GM23248 (cell line): ENCODE measurements at regions not wholly inside any gene's neighbourhood (a gene's known extent, or its start where the extent isn't known, plus 50 kb on each side); places are given as distances from the start of the nearest gene placed in this dataset.

Source experiments
- DNase-seq: peaks from one replicate; pipeline ENCODE4 v3.0.0-alpha.2; 2015
- H2AFZ ChIP-seq: fragments of 200-600 bp; sonication (generic); 2 replicates; pipeline ENCODE4 v1.6.1; 2016; ENCODE audit warnings: antibody characterized with exemption
- H3F3A ChIP-seq: fragments of 200-600 bp; sonication (generic); 2 replicates; pipeline ENCODE4 v1.6.1; 2016; ENCODE audit warnings: mild to moderate bottlenecking, antibody characterized with exemption, mixed run types; ENCODE audit not compliant: insufficient read depth
- H3K27ac ChIP-seq: fragments of 200-600 bp; sonication (generic); 2 replicates; pipeline ENCODE4 v1.5.1; 2016; ENCODE audit warnings: mild to moderate bottlenecking
- H3K27me3 ChIP-seq: fragments of 200-600 bp; sonication (generic); replicated peaks from 2 replicates; pipeline ENCODE4 v1.6.1; 2016; ENCODE audit warnings: mild to moderate bottlenecking; ENCODE audit not compliant: insufficient read depth
- H3K36me3 ChIP-seq: fragments of 200-600 bp; sonication (generic); 2 replicates; pipeline ENCODE4 v1.6.1; 2016; ENCODE audit warnings: low read depth, mild to moderate bottlenecking
- H3K4me1 ChIP-seq: fragments of 200-600 bp; sonication (generic); 2 replicates; pipeline ENCODE4 v1.6.1; 2016; ENCODE audit warnings: mild to moderate bottlenecking; ENCODE audit not compliant: insufficient read depth
- H3K4me2 ChIP-seq: fragments of 200-600 bp; sonication (generic); one replicate; pipeline ENCODE4 v1.6.1; 2016; ENCODE audit warnings: mild to moderate bottlenecking; ENCODE audit not compliant: unreplicated experiment
- H3K4me3 ChIP-seq: fragments of 200-600 bp; sonication (generic); 2 replicates; pipeline ENCODE4 v1.5.1; 2016; ENCODE audit warnings: mild to moderate bottlenecking
- H3K79me2 ChIP-seq: fragments of 200-600 bp; sonication (generic); 2 replicates; pipeline ENCODE4 v1.6.1; 2016; ENCODE audit warnings: mild to moderate bottlenecking; ENCODE audit not compliant: insufficient read depth
- H3K9ac ChIP-seq: fragments of 200-600 bp; sonication (generic); 2 replicates; pipeline ENCODE4 v1.6.1; 2016; ENCODE audit warnings: mild to moderate bottlenecking
- H3K9me2 ChIP-seq: fragments of 200-600 bp; sonication (generic); 2 replicates; pipeline ENCODE4 v1.6.1; 2016; ENCODE audit warnings: mixed run types, mild to moderate bottlenecking, moderate library complexity; ENCODE audit not compliant: insufficient read depth
- H3K9me3 ChIP-seq: fragments of 200-600 bp; sonication (generic); one replicate; pipeline ENCODE4 v1.6.1; 2017; ENCODE audit warnings: low read depth
- H4K20me1 ChIP-seq: fragments of 200-600 bp; sonication (generic); 2 replicates; pipeline ENCODE4 v1.6.0; 2016; ENCODE audit not compliant: insufficient read depth
- EZH2 ChIP-seq: fragments of 200-600 bp; sonication (generic); IDR thresholded peaks from 2 replicates; pipeline ENCODE4 v1.6.1; 2018; ENCODE audit warnings: antibody characterized with exemption, mild to moderate bottlenecking; ENCODE audit not compliant: insufficient read depth, poor library complexity, severe bottlenecking
- EZH2phosphoT487 ChIP-seq: fragments of 200-600 bp; sonication (generic); IDR thresholded peaks from 2 replicates; pipeline ENCODE4 v1.6.1; 2018; ENCODE audit warnings: antibody characterized with exemption, moderate library complexity, mild to moderate bottlenecking, low read depth; ENCODE audit not compliant: insufficient read depth
- WGBS, 2 experiments: methylation state at CpG; one replicate each; pipeline ENCODE4 v1.1.6; 2015 to 2017; ENCODE audit warnings: low lambda C conversion rate in 2 of 2, low coverage in 1 of 2; ENCODE audit errors: missing lambda C conversion rate in 2 of 2; 5-methylcytosine and 5-hydroxymethylcytosine counted together
- in situ Hi-C: fragments of 300-500 bp; cut with MboI; formaldehyde crosslinking; loops from 2 replicates; pipeline ENCODE4 v1.15.0; 2020

GRCh38 chr10:29102636-29103035, 186.2 kb upstream of the LYZL1 start:
- TF ChIP-seq EZH2 (no peak), EZH2phosphoT487 (no peak)
- in situ Hi-C loops: no loop called here
- Histone ChIP-seq H2AFZ (no peak overlapping the region), H3K9ac (no peak overlapping the region), H3K79me2 (no peaks in the 10 kb centered on the region), H4K20me1 (no peaks in the 10 kb centered on the region), H3K27me3 (peaks cover 4% of the 10 kb centered on the region), H3K4me1 (peaks cover 7% of the 10 kb centered on the region), H3K4me3 (no peak overlapping the region), H3K36me3 (no peaks in the 10 kb centered on the region), H3F3A (no peaks in the 10 kb centered on the region), H3K9me3 (no peaks in the 10 kb centered on the region), H3K27ac (no peak overlapping the region), H3K9me2 (no peaks in the 10 kb centered on the region), H3K4me2 (no peak overlapping the region)
- 6 to 7% methylated on average over 3 of the region's 3 CpGs for WGBS, 2 experiments
- no peak for DNase-seq

GRCh38 chr10:29104661-29105399, 184.0 kb upstream of the LYZL1 start:
- H3F3A ChIP-seq: no peaks in the 10 kb centered on the region

GRCh38 chr10:29105516-29106215, 183.2 kb upstream of the LYZL1 start:
- H2AFZ ChIP-seq: no peak overlapping the region
- 28 to 32% methylated on average over 4 of the region's 4 CpGs for WGBS, 2 experiments
- no peak overlapping the region for H3K9ac ChIP-seq
- H3K9me2 ChIP-seq: no peaks in the 10 kb centered on the region
- no peaks in the 10 kb centered on the region for H3F3A ChIP-seq
- H3K4me3 ChIP-seq: no peak overlapping the region
- H3K9me3 ChIP-seq: no peaks in the 10 kb centered on the region
- H3K4me2 ChIP-seq: no peak overlapping the region
- H3K79me2 ChIP-seq: no peaks in the 10 kb centered on the region
- H3K27me3 ChIP-seq: peaks cover 8% of the 10 kb centered on the region
- in situ Hi-C loops: no loop called here
- H4K20me1 ChIP-seq: no peaks in the 10 kb centered on the region
- no peak for TF ChIP-seq EZH2
- TF ChIP-seq EZH2phosphoT487: no peak
- no peaks in the 10 kb centered on the region for H3K36me3 ChIP-seq
- no peak overlapping the region for H3K27ac ChIP-seq
- H3K4me1 ChIP-seq: peaks cover 7% of the 10 kb centered on the region
- DNase-seq: peak; percentile 17

More at GRCh38 chr10:29104661-29105399, 184.0 kb upstream of the LYZL1 start:
- Histone ChIP-seq H3K79me2 (no peaks in the 10 kb centered on the region), H3K9ac (no peak overlapping the region), H3K9me3 (no peaks in the 10 kb centered on the region), H3K4me1 (peaks cover 7% of the 10 kb centered on the region), H3K27me3 (peaks cover 7% of the 10 kb centered on the region), H2AFZ (no peak overlapping the region), H3K4me2 (no peak overlapping the region), H4K20me1 (no peaks in the 10 kb centered on the region), H3K36me3 (no peaks in the 10 kb centered on the region), H3K9me2 (no peaks in the 10 kb centered on the region), H3K4me3 (no peak overlapping the region), H3K27ac (no peak overlapping the region)
- in situ Hi-C loops: no loop called here
- WGBS, 2 experiments: 28 to 32% methylated on average over 7 of the region's 7 CpGs
- TF ChIP-seq EZH2phosphoT487: no peak
- TF ChIP-seq EZH2: no peak
- no peak for DNase-seq

GRCh38 chr10:29106287-29106686, 182.6 kb upstream of the LYZL1 start:
- in situ Hi-C loops: no loop called here
- H3K36me3 ChIP-seq: no peaks in the 10 kb centered on the region
- H3K4me3 ChIP-seq: no peak overlapping the region
- no peaks in the 10 kb centered on the region for H3K9me3 ChIP-seq
- H4K20me1 ChIP-seq: no peaks in the 10 kb centered on the region
- no peak overlapping the region for H3K4me2 ChIP-seq
- H3K27ac ChIP-seq: no peak overlapping the region
- H3K9ac ChIP-seq: no peak overlapping the region
- H3K79me2 ChIP-seq: no peaks in the 10 kb centered on the region
- DNase-seq: no peak
- TF ChIP-seq EZH2phosphoT487 (no peak), EZH2 (no peak)
- H2AFZ ChIP-seq: no peak overlapping the region
- 56 to 59% methylated on average over 4 of the region's 4 CpGs for WGBS, 2 experiments
- H3K4me1 ChIP-seq: peaks cover 7% of the 10 kb centered on the region
- H3F3A ChIP-seq: no peaks in the 10 kb centered on the region
- H3K27me3 ChIP-seq: peaks cover 8% of the 10 kb centered on the region
- H3K9me2 ChIP-seq: no peaks in the 10 kb centered on the region
